Ishikawa (cell line): ENCODE measurements at regions not wholly inside any gene's neighbourhood (a gene's known extent, or its start where the extent isn't known, plus 50 kb on each side); places are given as distances from the start of the nearest gene placed in this dataset.

Experiments
- EP300 ChIP-seq: IDR thresholded peaks from 2 replicates; pipeline ENCODE4 v1.6.1; 2012; ENCODE audit warnings: borderline replicate concordance
- FOXM1 ChIP-seq: IDR thresholded peaks from 2 replicates; pipeline ENCODE4 v1.6.1; 2012; ENCODE audit warnings: low read depth, borderline replicate concordance
- NFIC ChIP-seq: IDR thresholded peaks from 2 replicates; pipeline ENCODE4 v1.6.1; 2012
- RAD21 ChIP-seq: IDR thresholded peaks from 2 replicates; pipeline ENCODE4 v1.6.1; 2012; ENCODE audit warnings: low read depth
- TAF1 ChIP-seq: IDR thresholded peaks from 2 replicates; pipeline ENCODE4 v1.6.1; 2012; ENCODE audit warnings: low read depth, mild to moderate bottlenecking
- ZBTB7A ChIP-seq: IDR thresholded peaks from 2 replicates; pipeline ENCODE4 v1.6.1; 2012; ENCODE audit warnings: low read depth
- TF ChIP-seq, protein P1 (sequence below): IDR thresholded peaks from 2 replicates; pipeline ENCODE4 v1.6.1; 2012

DNA sequence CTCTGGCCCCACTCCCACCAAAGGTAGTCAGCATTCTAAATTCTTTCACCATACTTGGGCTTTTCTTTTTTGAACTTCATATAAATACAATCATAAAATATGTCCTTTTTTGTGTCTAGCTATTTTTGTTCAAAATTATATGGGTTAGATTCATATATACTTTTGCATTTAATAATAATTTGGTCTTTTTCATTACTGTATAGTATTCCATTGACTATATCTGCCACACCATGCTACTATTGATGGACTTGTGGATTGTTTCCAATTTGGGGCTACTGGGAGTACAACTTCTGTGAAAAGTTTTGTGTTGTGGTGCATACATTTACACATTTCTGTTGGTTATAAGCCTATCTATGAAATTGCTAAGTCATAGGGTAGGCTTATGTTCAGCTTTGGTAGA, 85.7 kb downstream of the GLUL start:
- TF ChIP-seq TAF1, result no peak
- TF ChIP-seq, protein P1, sequence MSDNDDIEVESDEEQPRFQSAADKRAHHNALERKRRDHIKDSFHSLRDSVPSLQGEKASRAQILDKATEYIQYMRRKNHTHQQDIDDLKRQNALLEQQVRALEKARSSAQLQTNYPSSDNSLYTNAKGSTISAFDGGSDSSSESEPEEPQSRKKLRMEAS, result no peak
- TF ChIP-seq NFIC, result no peak
- TF ChIP-seq FOXM1, result no peak
- no peak for TF ChIP-seq EP300
- TF ChIP-seq ZBTB7A, result no peak
- no peak for TF ChIP-seq RAD21
